Right lobe of liver (tissue), 6 donors: ENCODE measurements at regions not wholly inside any gene's neighbourhood (a gene's known extent, or its start where the extent isn't known, plus 50 kb on each side); places are given as distances from the start of the nearest gene placed in this dataset.

Source experiments
- ATAC-seq, 4 donors: fragments of 200-7000 bp; cut with Tn5 transposase; one replicate each; pipeline ENCODE4 v1.9.1; 2020; ENCODE audit warnings: mild to moderate bottlenecking in 4 of 4, moderate library complexity in 4 of 4
- DNase-seq, 3 donors: peaks; one replicate each; pipeline ENCODE4 v3.0.0-alpha.2; 2020
- H3K27ac ChIP-seq, 3 donors: fragments of 200-600 bp; one replicate each; pipeline ENCODE4 v1.8.0; 2022
- H3K27me3 ChIP-seq, 2 donors: fragments of 200-600 bp; one replicate each; pipeline ENCODE4 v1.8.0; 2022
- H3K36me3 ChIP-seq, 4 donors: fragments of 200-600 bp; sonication (generic) in 1 of 4; one replicate each; pipeline versions ENCODE4 v1.5.1 to v1.8.0; 2017 to 2022; ENCODE audit warnings: control low read depth in 1 of 4
- H3K4me1 ChIP-seq, 4 donors: fragments of 200-600 bp; sonication (generic) in 1 of 4; one replicate each; pipeline versions ENCODE4 v1.5.1 to v1.8.0; 2017 to 2022; ENCODE audit warnings: control low read depth in 1 of 4
- H3K4me3 ChIP-seq, 3 donors: fragments of 200-600 bp; one replicate each; pipeline ENCODE4 v1.8.0; 2022
- H3K9me3 ChIP-seq, 4 donors: fragments of 200-600 bp; sonication (generic) in 1 of 4; one replicate each; pipeline versions ENCODE4 v1.5.1 to v1.8.0; 2017 to 2022; ENCODE audit warnings: control low read depth in 1 of 4
- POLR2A ChIP-seq: fragments of 450-650 bp; IDR thresholded peaks from one replicate; pipeline ENCODE4 v1.6.1; 2017; ENCODE audit warnings: antibody characterized with exemption, mild to moderate bottlenecking
- WGBS: methylation state at CpG from one replicate; pipeline ENCODE4 v1.1.6; 2018; ENCODE audit warnings: low coverage, low lambda C conversion rate; ENCODE audit not compliant: insufficient coverage; ENCODE audit errors: missing lambda C conversion rate; 5-methylcytosine and 5-hydroxymethylcytosine counted together
- intact Hi-C, 2 donors: fragments of 100-400 bp; cut with DNase I; formaldehyde crosslinking; loops; one replicate each; pipeline versions ENCODE4 v1.11.2 to v1.14.1; 2022
- TF ChIP-seq, protein P1 (sequence below), 4 donors: fragments of 200-600 bp in 3 of 4; fragments of 450-650 bp in 1 of 4; IDR thresholded peaks; one replicate each; pipeline versions ENCODE4 v1.5.1 to v1.8.0; 2016 to 2022; ENCODE audit warnings: antibody characterized with exemption in 4 of 4, mild to moderate bottlenecking in 2 of 4
- donor health status: DM: no; HTN: yes; CAD: no.
- donor health status: DM: no; HTN: no; CAD: no.
- donor health status: DM: no; HTN: no; CAD: no.
- donor health status: DM: no; HTN: yes; CAD: no.
- donor health status: DM: no; HTN: yes; CAD: no.

DNA sequence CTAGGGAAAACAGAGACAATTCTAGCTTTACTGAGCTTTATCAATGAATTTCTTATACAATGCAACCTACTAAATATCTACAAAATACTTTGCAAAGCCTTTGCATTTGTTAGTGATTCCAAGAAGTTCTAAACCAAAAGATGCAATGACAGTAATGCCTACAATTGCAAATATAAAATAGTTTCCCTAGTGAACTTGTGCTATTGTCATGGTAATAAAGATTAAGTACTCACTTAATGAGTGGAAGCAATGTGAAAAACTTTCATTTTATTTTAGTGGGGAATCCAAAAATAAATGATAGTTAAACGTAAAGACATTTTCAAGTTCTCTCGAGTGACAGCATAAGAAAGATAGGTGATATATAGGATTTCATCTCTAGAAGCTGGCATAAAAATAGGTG, 270.5 kb upstream of the CTNND2 start:
- 34% methylated on average over 2 of the region's 2 CpGs for WGBS
- no peaks in the 10 kb centered on the region for H3K27me3 ChIP-seq
- no peak overlapping the region for H3K27ac ChIP-seq
- intact Hi-C loops, result no loop called here
- no peak overlapping the region for H3K4me3 ChIP-seq
- H3K36me3 ChIP-seq, result no peaks in the 10 kb centered on the region
- no peak for ATAC-seq
- H3K4me1 ChIP-seq, result no peaks in the 10 kb centered on the region
- no peak for TF ChIP-seq POLR2A
- TF ChIP-seq, protein P1, sequence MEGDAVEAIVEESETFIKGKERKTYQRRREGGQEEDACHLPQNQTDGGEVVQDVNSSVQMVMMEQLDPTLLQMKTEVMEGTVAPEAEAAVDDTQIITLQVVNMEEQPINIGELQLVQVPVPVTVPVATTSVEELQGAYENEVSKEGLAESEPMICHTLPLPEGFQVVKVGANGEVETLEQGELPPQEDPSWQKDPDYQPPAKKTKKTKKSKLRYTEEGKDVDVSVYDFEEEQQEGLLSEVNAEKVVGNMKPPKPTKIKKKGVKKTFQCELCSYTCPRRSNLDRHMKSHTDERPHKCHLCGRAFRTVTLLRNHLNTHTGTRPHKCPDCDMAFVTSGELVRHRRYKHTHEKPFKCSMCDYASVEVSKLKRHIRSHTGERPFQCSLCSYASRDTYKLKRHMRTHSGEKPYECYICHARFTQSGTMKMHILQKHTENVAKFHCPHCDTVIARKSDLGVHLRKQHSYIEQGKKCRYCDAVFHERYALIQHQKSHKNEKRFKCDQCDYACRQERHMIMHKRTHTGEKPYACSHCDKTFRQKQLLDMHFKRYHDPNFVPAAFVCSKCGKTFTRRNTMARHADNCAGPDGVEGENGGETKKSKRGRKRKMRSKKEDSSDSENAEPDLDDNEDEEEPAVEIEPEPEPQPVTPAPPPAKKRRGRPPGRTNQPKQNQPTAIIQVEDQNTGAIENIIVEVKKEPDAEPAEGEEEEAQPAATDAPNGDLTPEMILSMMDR (IDR thresholded peaks at IDR 0.05), result no peak
- DNase-seq, result no peak
- H3K9me3 ChIP-seq, result no peaks in the 10 kb centered on the region

DNA sequence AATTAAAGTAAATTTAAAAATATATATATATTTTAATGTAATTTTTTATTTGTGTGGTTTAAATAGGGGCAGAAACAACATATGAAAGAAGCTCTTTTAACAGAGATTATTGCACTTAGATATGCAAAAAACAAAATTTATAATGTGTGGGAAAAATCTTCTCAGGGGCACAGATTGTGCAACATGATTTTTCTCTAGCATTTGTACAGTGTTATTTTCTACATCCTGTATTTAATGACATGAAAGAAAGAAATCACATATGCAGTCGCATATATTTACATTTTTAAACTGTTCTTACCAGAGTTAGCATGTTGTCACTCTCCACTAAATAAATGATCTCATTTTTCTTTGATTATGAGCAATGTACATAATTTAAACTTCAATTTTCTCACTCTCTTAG, 265.3 kb upstream of the CTNND2 start:
- Histone ChIP-seq H3K4me1 (no peaks in the 10 kb centered on the region), H3K36me3 (no peaks in the 10 kb centered on the region), H3K27me3 (no peaks in the 10 kb centered on the region), H3K9me3 (no peaks in the 10 kb centered on the region), H3K4me3 (no peak overlapping the region), H3K27ac (no peak overlapping the region)
- TF ChIP-seq POLR2A, result no peak
- TF ChIP-seq, protein P1 (IDR thresholded peaks at IDR 0.05), result no peak
- WGBS, result 24% methylated on average over 1 of the region's 1 CpG
- intact Hi-C loops, result no loop called here
- DNase-seq, result no peak
- ATAC-seq, result no peak

DNA sequence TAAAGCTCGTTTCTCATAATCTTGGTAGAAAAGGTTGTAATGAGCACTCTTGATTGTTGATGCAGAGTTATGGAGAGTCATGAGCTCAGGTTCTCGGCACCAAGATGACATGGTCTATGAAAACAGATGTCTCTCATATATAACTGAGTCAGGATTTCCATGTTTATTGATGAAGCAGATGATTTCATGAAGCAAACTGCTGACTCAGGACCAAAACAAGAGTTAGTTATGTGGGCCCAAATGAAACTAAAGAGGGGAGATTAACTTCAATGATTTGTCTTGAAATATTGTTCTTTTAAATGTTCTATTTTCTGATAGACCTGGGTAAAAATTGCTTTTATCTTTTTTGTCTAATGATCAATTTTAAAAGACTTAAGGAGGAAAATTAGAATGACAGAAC, 258.6 kb upstream of the CTNND2 start:
- Histone ChIP-seq H3K27ac (no peak overlapping the region), H3K4me3 (no peak overlapping the region), H3K9me3 (no peaks in the 10 kb centered on the region), H3K4me1 (no peaks in the 10 kb centered on the region), H3K27me3 (no peaks in the 10 kb centered on the region), H3K36me3 (no peaks in the 10 kb centered on the region)
- TF ChIP-seq, protein P1 (IDR thresholded peaks at IDR 0.05), result no peak
- no peak for TF ChIP-seq POLR2A
- no peak for DNase-seq
- ATAC-seq, result no peak
- 56% methylated on average over 2 of the region's 2 CpGs for WGBS
- intact Hi-C loops, result no loop called here

DNA sequence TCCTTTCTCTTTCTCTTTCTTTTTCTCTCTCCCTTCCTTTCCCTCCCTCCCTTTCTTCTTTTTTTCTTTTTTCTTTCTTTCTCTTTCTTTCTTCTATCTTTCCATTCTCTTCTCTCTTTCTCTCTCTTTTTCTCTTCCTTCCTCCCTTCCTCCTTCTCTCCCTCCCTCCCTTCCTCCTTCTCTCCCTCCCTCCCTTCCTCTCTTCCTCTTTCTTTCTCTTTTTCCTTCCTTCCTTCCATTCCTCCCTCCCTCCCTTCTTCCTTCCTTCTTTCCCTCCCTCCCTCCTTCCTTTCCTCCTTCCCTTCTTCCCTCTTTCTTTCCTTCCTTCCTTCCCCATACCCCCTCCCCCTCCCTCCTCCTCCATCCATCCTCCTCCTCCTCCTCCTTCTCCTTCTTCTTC, 243.3 kb upstream of the CTNND2 start:
- Histone ChIP-seq H3K27me3 (no peaks in the 10 kb centered on the region), H3K27ac (no peak overlapping the region), H3K36me3 (no peaks in the 10 kb centered on the region), H3K4me1 (no peaks in the 10 kb centered on the region), H3K4me3 (no peak overlapping the region), H3K9me3 (no peaks in the 10 kb centered on the region)
- ATAC-seq, result no peak
- no peak for TF ChIP-seq POLR2A
- DNase-seq, result no peak
- intact Hi-C loops, result no loop called here

DNA sequence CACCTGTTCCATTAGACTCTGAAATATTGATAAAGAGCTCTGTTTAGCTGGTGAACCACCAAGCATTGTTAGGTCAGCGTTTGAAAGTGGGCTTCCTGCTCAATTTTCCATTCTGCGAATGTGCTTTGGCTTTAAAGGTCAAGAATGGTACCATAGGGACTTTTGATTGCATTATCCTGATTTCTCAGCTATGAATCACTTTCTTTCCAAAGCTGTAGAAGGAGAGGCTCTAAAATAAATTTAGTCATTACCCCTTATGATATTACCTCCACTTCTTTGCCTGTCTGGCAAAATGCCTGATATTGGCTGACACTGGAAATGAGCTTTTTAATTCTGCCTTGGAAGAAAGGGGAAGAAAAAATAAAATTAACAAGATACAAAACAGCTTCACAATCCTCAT, 237.2 kb upstream of the CTNND2 start:
- ATAC-seq, result no peak
- 66% methylated on average over 2 of the region's 2 CpGs for whole genome bisulfite sequencing

More for the DNA sequence above, 237.2 kb upstream of the CTNND2 start:
- intact Hi-C loops, result no loop called here
- no peaks in the 10 kb centered on the region for H3K27me3 ChIP-seq
- no peak overlapping the region for H3K4me3 ChIP-seq
- no peak for DNase-seq
- no peaks in the 10 kb centered on the region for H3K4me1 ChIP-seq
- TF ChIP-seq, protein P1 (IDR thresholded peaks at IDR 0.05), result no peak
- H3K9me3 ChIP-seq, result no peaks in the 10 kb centered on the region
- no peak overlapping the region for H3K27ac ChIP-seq
- H3K36me3 ChIP-seq, result no peaks in the 10 kb centered on the region
